ENCODE measurements at regions not wholly inside any gene's neighbourhood (a gene's known extent, or its start where the extent isn't known, plus 50 kb on each side); places are given as distances from the start of the nearest gene placed in this dataset.

DNA sequence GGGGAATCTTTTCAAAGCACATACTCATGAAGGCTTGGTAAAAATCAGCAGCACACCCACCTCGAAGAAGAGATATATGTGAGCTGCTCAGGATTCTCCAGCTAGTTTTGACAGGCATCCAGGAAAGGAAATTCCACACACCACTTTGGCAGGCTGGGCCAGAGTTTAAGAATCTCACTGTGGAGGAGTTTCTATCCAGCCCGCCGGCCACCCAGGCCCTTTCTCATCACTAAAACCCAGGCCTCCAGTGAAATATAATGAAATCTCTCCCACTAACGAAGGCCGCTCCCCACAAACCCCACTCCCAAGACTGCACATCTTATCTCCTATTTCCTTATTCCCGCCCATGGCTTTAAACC is 202.0 kb downstream of the GLI2 start:
- Histone ChIP-seq H3K27me3 (ENCODE audit: insufficient read depth, low read depth, low read length) (no peaks in the 10 kb centered on the region), H3K9me2 (ENCODE audit: insufficient read depth, low read length) (no peaks in the 10 kb centered on the region), H3K9me3 (ENCODE audit: low read length) (no peaks in the 10 kb centered on the region), H3F3A (ENCODE audit: insufficient read depth, low read length, poor library complexity, severe bottlenecking) (no peaks in the 10 kb centered on the region), H4K20me1 (ENCODE audit: insufficient read depth) (no peaks in the 10 kb centered on the region), H3K9ac (ENCODE audit: low read length) (no peak overlapping the region), H3K36me3 (ENCODE audit: insufficient read depth, low read length) (no peaks in the 10 kb centered on the region), H3K4me3 (ENCODE audit: low read length) (no peak overlapping the region), H2AFZ (ENCODE audit: low read depth, low read length) (no peak overlapping the region), H3K79me2 (replicated peaks; ENCODE audit: insufficient read depth, low read length) (no peaks in the 10 kb centered on the region), H3K4me2 (ENCODE audit: low read length) (no peak overlapping the region), H3K27ac (ENCODE audit: low read length) (no peak overlapping the region)
- TF ChIP-seq EZH2 (IDR thresholded peaks at IDR 0.05; ENCODE audit: borderline replicate concordance, insufficient read depth, low read length, poor library complexity, severe bottlenecking) (no peak), CTCF (IDR thresholded peaks at IDR 0.05; ENCODE audit: poor library complexity, severe bottlenecking) (no peak), MXI1 (conservative IDR thresholded peaks at IDR 0.05; ENCODE audit: poor library complexity, severe bottlenecking) (no peak), SMC3 (conservative IDR thresholded peaks at IDR 0.05; ENCODE audit: poor library complexity) (no peak), TAF1 (IDR thresholded peaks at IDR 0.05; ENCODE audit: low read depth) (no peak), EP300 (conservative IDR thresholded peaks at IDR 0.05; ENCODE audit: poor library complexity, severe bottlenecking) (no peak), RAD21 (conservative IDR thresholded peaks at IDR 0.05) (no peak), POLR2AphosphoS5 (IDR thresholded peaks at IDR 0.05) (no peak), REST (IDR thresholded peaks at IDR 0.05; ENCODE audit: borderline replicate concordance) (no peak)

DNA sequence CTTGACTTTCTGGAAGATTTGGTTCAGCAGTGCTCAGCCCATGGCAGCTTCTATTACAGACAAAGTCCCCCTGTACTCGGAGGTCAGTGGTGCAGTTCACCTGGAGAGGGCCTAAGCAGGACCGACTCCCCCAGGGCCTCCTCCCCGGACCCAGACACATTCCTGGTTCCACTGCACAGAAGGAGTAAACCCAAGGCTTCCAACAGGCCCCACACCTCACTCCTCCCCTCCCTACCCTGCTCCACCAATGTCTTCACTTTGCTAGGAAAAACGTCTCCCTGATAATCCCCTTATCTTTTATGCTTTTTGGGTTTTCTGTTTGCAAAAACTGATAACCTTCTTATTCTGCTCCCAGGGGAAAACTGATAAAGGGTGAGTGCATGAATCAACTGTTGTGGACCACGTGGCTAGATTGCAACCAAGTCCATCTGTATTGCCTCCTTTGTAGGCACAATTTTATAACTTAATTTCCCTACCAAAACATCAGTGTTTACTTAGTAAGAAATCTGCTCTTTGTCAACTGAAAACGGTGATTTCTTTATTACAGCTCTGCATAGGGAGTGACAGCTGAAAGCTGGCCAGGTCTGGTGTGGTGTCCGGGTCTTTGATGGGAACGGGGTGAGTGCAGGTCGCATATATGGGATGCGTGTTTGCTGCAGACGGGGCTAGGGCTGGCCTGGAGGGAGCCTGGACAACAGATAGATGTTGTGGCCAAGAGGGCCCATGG is 202.5 kb downstream of the GLI2 start:
- no peak overlapping the region for H3K4me3 ChIP-seq (ENCODE audit: low read length)
- H3K9me2 ChIP-seq (ENCODE audit: insufficient read depth, low read length) = no peaks in the 10 kb centered on the region
- H2AFZ ChIP-seq (ENCODE audit: low read depth, low read length) = no peak overlapping the region
- H3K36me3 ChIP-seq (ENCODE audit: insufficient read depth, low read length) = no peaks in the 10 kb centered on the region
- no peaks in the 10 kb centered on the region for H3F3A ChIP-seq (ENCODE audit: insufficient read depth, low read length, poor library complexity, severe bottlenecking)
- no peaks in the 10 kb centered on the region for H3K27me3 ChIP-seq (ENCODE audit: insufficient read depth, low read depth, low read length)
- H3K79me2 ChIP-seq (replicated peaks; ENCODE audit: insufficient read depth, low read length) = no peaks in the 10 kb centered on the region
- H3K9ac ChIP-seq (ENCODE audit: low read length) = no peak overlapping the region
- H3K27ac ChIP-seq (ENCODE audit: low read length) = no peak overlapping the region
- no peak overlapping the region for H3K4me2 ChIP-seq (ENCODE audit: low read length)
- no peaks in the 10 kb centered on the region for H4K20me1 ChIP-seq (ENCODE audit: insufficient read depth)
- no peaks in the 10 kb centered on the region for H3K9me3 ChIP-seq (ENCODE audit: low read length)
- TF ChIP-seq RAD21 (conservative IDR thresholded peaks at IDR 0.05) (no peak), POLR2AphosphoS5 (IDR thresholded peaks at IDR 0.05) (no peak), CTCF (IDR thresholded peaks at IDR 0.05; ENCODE audit: poor library complexity, severe bottlenecking) (no peak), EZH2 (IDR thresholded peaks at IDR 0.05; ENCODE audit: borderline replicate concordance, insufficient read depth, low read length, poor library complexity, severe bottlenecking) (no peak), REST (IDR thresholded peaks at IDR 0.05; ENCODE audit: borderline replicate concordance) (no peak), SMC3 (conservative IDR thresholded peaks at IDR 0.05; ENCODE audit: poor library complexity) (no peak), EP300 (conservative IDR thresholded peaks at IDR 0.05; ENCODE audit: poor library complexity, severe bottlenecking) (no peak), MXI1 (conservative IDR thresholded peaks at IDR 0.05; ENCODE audit: poor library complexity, severe bottlenecking) (no peak), TAF1 (IDR thresholded peaks at IDR 0.05; ENCODE audit: low read depth) (no peak)

Data from neural cell (in vitro differentiated cells).